ENCODE measurements at regions not wholly inside any gene's neighbourhood (a gene's known extent, or its start where the extent isn't known, plus 50 kb on each side); places are given as distances from the start of the nearest gene placed in this dataset.

- Histone ChIP-seq H3K27ac (ENCODE audit: low read depth, low read length) (no peak overlapping the region), H3K36me3 (ENCODE audit: insufficient read depth, low read length) (no peaks in the 10 kb centered on the region), H3K4me1 (ENCODE audit: insufficient read depth, low read length) (peaks cover 12% of the 10 kb centered on the region), H3K27me3 (ENCODE audit: insufficient read depth, low read length) (no peaks in the 10 kb centered on the region), H3K4me3 (ENCODE audit: low read length in 2 of 2) (no peak overlapping the region), H3K9me3 (ENCODE audit: control insufficient read depth in 1 of 2, low read length in 2 of 2) (no peaks in the 10 kb centered on the region)
- no peaks in the 10 kb centered on the region for H3K9me3 Mint-ChIP-seq
- ChIA-PET CTCF (ENCODE audit: partially characterized antibody) (no interaction called here), POLR2A (ENCODE audit: partially characterized antibody) (no interaction called here)
- H3K4me1 Mint-ChIP-seq, result peaks cover 0 to 12% (median 6%) of the 10 kb centered on the region in 4 donors
- H3K4me3 Mint-ChIP-seq, result no peak overlapping the region
- intact Hi-C loops (cut with micrococcal nuclease), result no loop called here
- H3K36me3 Mint-ChIP-seq, result peaks cover 6 to 12% of the 10 kb centered on the region in 2 donors
- H3K27ac Mint-ChIP-seq, result no peak overlapping the region
- no peak for DNase-seq
- no peaks in the 10 kb centered on the region for H3K27me3 Mint-ChIP-seq
Observed at GRCh38 chr1:198903203-198903602, 264.4 kb downstream of the PTPRC start.

- no peak overlapping the region for H3K4me3 Mint-ChIP-seq
- no peak for DNase-seq
- no peak overlapping the region for H3K27ac Mint-ChIP-seq
- H3K4me1 Mint-ChIP-seq, result peaks cover 0 to 15% (median 7%) of the 10 kb centered on the region in 4 donors
- Histone ChIP-seq H3K27ac (ENCODE audit: low read depth, low read length) (no peak overlapping the region), H3K4me3 (ENCODE audit: low read length in 2 of 2) (no peak overlapping the region), H3K9me3 (ENCODE audit: control insufficient read depth in 1 of 2, low read length in 2 of 2) (no peaks in the 10 kb centered on the region), H3K36me3 (ENCODE audit: insufficient read depth, low read length) (no peaks in the 10 kb centered on the region), H3K4me1 (ENCODE audit: insufficient read depth, low read length) (peaks cover 12% of the 10 kb centered on the region), H3K27me3 (ENCODE audit: insufficient read depth, low read length) (no peaks in the 10 kb centered on the region)
- intact Hi-C loops (cut with micrococcal nuclease), result no loop called here
- CTCF ChIA-PET (ENCODE audit: partially characterized antibody), result no interaction called here
- H3K9me3 Mint-ChIP-seq, result no peaks in the 10 kb centered on the region
- H3K27me3 Mint-ChIP-seq, result no peaks in the 10 kb centered on the region
- POLR2A ChIA-PET (ENCODE audit: partially characterized antibody), result no interaction called here
- H3K36me3 Mint-ChIP-seq, result peaks cover 6 to 12% of the 10 kb centered on the region in 2 donors
Observed at GRCh38 chr1:198903621-198904020, 264.8 kb downstream of the PTPRC start.

- no peak overlapping the region for H3K27ac Mint-ChIP-seq
Observed at GRCh38 chr1:198904321-198904720, 265.5 kb downstream of the PTPRC start.

GRCh38 chr1:198906739-198907422 is 268.0 kb downstream of the PTPRC start:
- H3K4me3 ChIP-seq (ENCODE audit: low read length in 2 of 2), result no peak overlapping the region
- no peaks in the 10 kb centered on the region for H3K9me3 ChIP-seq (ENCODE audit: control insufficient read depth in 1 of 2, low read length in 2 of 2)
- H3K36me3 ChIP-seq (ENCODE audit: insufficient read depth, low read length), result no peaks in the 10 kb centered on the region
- Mint-ChIP-seq H3K9me3 (peaks cover 0 to 2% (median 0%) of the 10 kb centered on the region in 8 donors), H3K27ac (peak overlapping the region in 1 of 7 donors; percentile 24), H3K27me3 (no peaks in the 10 kb centered on the region), H3K4me3 (peak overlapping the region in 5 of 8 donors; percentile 12 to 76 (median 53)), H3K4me1 (peaks cover 0 to 13% (median 7%) of the 10 kb centered on the region in 4 donors), H3K36me3 (peaks cover 0 to 4% of the 10 kb centered on the region in 2 donors)
- intact Hi-C loops (cut with micrococcal nuclease), result loop anchor here (5.0 kb wide), 1 partner anchor 195 kb away; no protein-coding TSS in a partner anchor
- H3K4me1 ChIP-seq (ENCODE audit: insufficient read depth, low read length), result peaks cover 12% of the 10 kb centered on the region
- ChIA-PET CTCF (ENCODE audit: partially characterized antibody) (interaction anchor here (1.0 kb wide), 1 partner anchor 13 kb away, joined by 4 read pairs; no protein-coding TSS in a partner anchor), POLR2A (ENCODE audit: partially characterized antibody) (no interaction called here)
- H3K27ac ChIP-seq (ENCODE audit: low read depth, low read length), result no peak overlapping the region
- DNase-seq, result no peak
- no peaks in the 10 kb centered on the region for H3K27me3 ChIP-seq (ENCODE audit: insufficient read depth, low read length)

More at GRCh38 chr1:198904321-198904720, 265.5 kb downstream of the PTPRC start:
- Histone ChIP-seq H3K4me3 (ENCODE audit: low read length in 2 of 2) (no peak overlapping the region), H3K27me3 (ENCODE audit: insufficient read depth, low read length) (no peaks in the 10 kb centered on the region), H3K4me1 (ENCODE audit: insufficient read depth, low read length) (peaks cover 12% of the 10 kb centered on the region), H3K9me3 (ENCODE audit: control insufficient read depth in 1 of 2, low read length in 2 of 2) (no peaks in the 10 kb centered on the region), H3K27ac (ENCODE audit: low read depth, low read length) (no peak overlapping the region), H3K36me3 (ENCODE audit: insufficient read depth, low read length) (no peaks in the 10 kb centered on the region)
- intact Hi-C loops (cut with micrococcal nuclease), result no loop called here
- no peak overlapping the region for H3K4me3 Mint-ChIP-seq
- no peaks in the 10 kb centered on the region for H3K27me3 Mint-ChIP-seq
- DNase-seq, result no peak
- ChIA-PET POLR2A (ENCODE audit: partially characterized antibody) (no interaction called here), CTCF (ENCODE audit: partially characterized antibody) (no interaction called here)
- peaks cover 3 to 8% of the 10 kb centered on the region in 2 donors for H3K36me3 Mint-ChIP-seq
- H3K4me1 Mint-ChIP-seq, result peaks cover 0 to 15% (median 7%) of the 10 kb centered on the region in 4 donors
- H3K9me3 Mint-ChIP-seq, result no peaks in the 10 kb centered on the region

- no peak overlapping the region for H3K27ac ChIP-seq (ENCODE audit: low read depth, low read length)
- peak in 1 of 5 donors; percentile 3 for DNase-seq
- H3K9me3 ChIP-seq (ENCODE audit: control insufficient read depth in 1 of 2, low read length in 2 of 2), result no peaks in the 10 kb centered on the region
- no peak overlapping the region for H3K4me3 ChIP-seq (ENCODE audit: low read length in 2 of 2)
- no peaks in the 10 kb centered on the region for H3K27me3 Mint-ChIP-seq
- peaks cover 0 to 7% of the 10 kb centered on the region in 2 donors for H3K36me3 Mint-ChIP-seq
- H3K4me3 Mint-ChIP-seq, result peak overlapping the region in 4 of 8 donors; percentile 35 to 76 (median 54)
- peaks cover 0 to 2% (median 0%) of the 10 kb centered on the region in 8 donors for H3K9me3 Mint-ChIP-seq
- H3K36me3 ChIP-seq (ENCODE audit: insufficient read depth, low read length), result no peaks in the 10 kb centered on the region
- intact Hi-C loops (cut with micrococcal nuclease), result loop anchor here (5.0 kb wide), 1 partner anchor 195 kb away; no protein-coding TSS in a partner anchor
- peaks cover 12% of the 10 kb centered on the region for H3K4me1 ChIP-seq (ENCODE audit: insufficient read depth, low read length)
- peaks cover 0 to 13% (median 7%) of the 10 kb centered on the region in 4 donors for H3K4me1 Mint-ChIP-seq
- ChIA-PET CTCF (ENCODE audit: partially characterized antibody) (no interaction called here), POLR2A (ENCODE audit: partially characterized antibody) (no interaction called here)
- no peaks in the 10 kb centered on the region for H3K27me3 ChIP-seq (ENCODE audit: insufficient read depth, low read length)
- peak overlapping the region in 1 of 7 donors; percentile 24 for H3K27ac Mint-ChIP-seq
Observed at GRCh38 chr1:198907423-198907746, 268.5 kb downstream of the PTPRC start.

- Mint-ChIP-seq H3K27ac (no peak overlapping the region), H3K9me3 (peaks cover 0 to 2% (median 0%) of the 10 kb centered on the region in 8 donors), H3K27me3 (no peaks in the 10 kb centered on the region), H3K4me1 (peaks cover 0 to 10% (median 7%) of the 10 kb centered on the region in 4 donors), H3K4me3 (no peak overlapping the region), H3K36me3 (peaks cover 0 to 2% of the 10 kb centered on the region in 2 donors)
- DNase-seq, result no peak
- Histone ChIP-seq H3K27ac (ENCODE audit: low read depth, low read length) (no peak overlapping the region), H3K36me3 (ENCODE audit: insufficient read depth, low read length) (no peaks in the 10 kb centered on the region), H3K27me3 (ENCODE audit: insufficient read depth, low read length) (no peaks in the 10 kb centered on the region), H3K9me3 (ENCODE audit: control insufficient read depth in 1 of 2, low read length in 2 of 2) (no peaks in the 10 kb centered on the region), H3K4me3 (ENCODE audit: low read length in 2 of 2) (no peak overlapping the region), H3K4me1 (ENCODE audit: insufficient read depth, low read length) (peaks cover 10% of the 10 kb centered on the region)
- POLR2A ChIA-PET (ENCODE audit: partially characterized antibody), result no interaction called here
- CTCF ChIA-PET (ENCODE audit: partially characterized antibody), result no interaction called here
- intact Hi-C loops (cut with micrococcal nuclease), result loop anchor here (5.0 kb wide), 1 partner anchor 193 kb away; no protein-coding TSS in a partner anchor
Observed at GRCh38 chr1:198908995-198909394, 270.2 kb downstream of the PTPRC start.

GRCh38 chr1:198909973-198910372 is 271.1 kb downstream of the PTPRC start:
- Histone ChIP-seq H3K36me3 (ENCODE audit: insufficient read depth, low read length) (no peaks in the 10 kb centered on the region), H3K4me1 (ENCODE audit: insufficient read depth, low read length) (peaks cover 6% of the 10 kb centered on the region), H3K27ac (ENCODE audit: low read depth, low read length) (no peak overlapping the region), H3K9me3 (ENCODE audit: control insufficient read depth in 1 of 2, low read length in 2 of 2) (no peaks in the 10 kb centered on the region), H3K27me3 (ENCODE audit: insufficient read depth, low read length) (no peaks in the 10 kb centered on the region), H3K4me3 (ENCODE audit: low read length in 2 of 2) (no peak overlapping the region)
- no peaks in the 10 kb centered on the region for H3K27me3 Mint-ChIP-seq
- no peak overlapping the region for H3K4me3 Mint-ChIP-seq
- intact Hi-C loops (cut with micrococcal nuclease), result loop anchor here (5.0 kb wide), 1 partner anchor 192 kb away; no protein-coding TSS in a partner anchor
- ChIA-PET CTCF (ENCODE audit: partially characterized antibody) (no interaction called here), POLR2A (ENCODE audit: partially characterized antibody) (no interaction called here)
- peaks cover 0 to 2% (median 0%) of the 10 kb centered on the region in 8 donors for H3K9me3 Mint-ChIP-seq
- H3K36me3 Mint-ChIP-seq, result peaks cover 0 to 2% of the 10 kb centered on the region in 2 donors
- DNase-seq, result no peak
- H3K4me1 Mint-ChIP-seq, result peaks cover 0 to 7% (median 5%) of the 10 kb centered on the region in 4 donors
- peak overlapping the region in 1 of 7 donors; percentile 61 for H3K27ac Mint-ChIP-seq
